GM06990 (cell line): ENCODE measurements at regions not wholly inside any gene's neighbourhood (a gene's known extent, or its start where the extent isn't known, plus 50 kb on each side); places are given as distances from the start of the nearest gene placed in this dataset.
"Not testable (repeated sequence)": the region's sequence is repeated elsewhere in the genome, so short reads cannot be mapped to it uniquely, and the experiment has no call there.

Experiments
- DNase-seq: peaks from one replicate; pipeline ENCODE4 v3.0.0-alpha.2; 2011; ENCODE audit not compliant: insufficient read length; ENCODE audit errors: extremely low read depth
- H3K27me3 ChIP-seq: replicated peaks from 2 replicates; pipeline ENCODE4 v1.6.0; 2011; ENCODE audit warnings: low read length; ENCODE audit not compliant: control insufficient read depth, insufficient read depth
- H3K36me3 ChIP-seq: 2 replicates; pipeline ENCODE4 v1.5.1; 2011; ENCODE audit warnings: low read length; ENCODE audit not compliant: control insufficient read depth, insufficient read depth
- H3K4me3 ChIP-seq: replicated peaks from 2 replicates; pipeline ENCODE4 v1.5.1; 2011; ENCODE audit warnings: low read depth, mild to moderate bottlenecking, control low read depth, low read length
- TF ChIP-seq, protein P1 (sequence below): IDR thresholded peaks from 2 replicates; pipeline ENCODE4 v1.5.1; 2011; ENCODE audit warnings: low read length, control low read depth, mild to moderate bottlenecking, inconsistent platforms; ENCODE audit not compliant: insufficient read depth, poor library complexity, severe bottlenecking

- no peak overlapping the region for H3K4me3 ChIP-seq
- TF ChIP-seq, protein P1, sequence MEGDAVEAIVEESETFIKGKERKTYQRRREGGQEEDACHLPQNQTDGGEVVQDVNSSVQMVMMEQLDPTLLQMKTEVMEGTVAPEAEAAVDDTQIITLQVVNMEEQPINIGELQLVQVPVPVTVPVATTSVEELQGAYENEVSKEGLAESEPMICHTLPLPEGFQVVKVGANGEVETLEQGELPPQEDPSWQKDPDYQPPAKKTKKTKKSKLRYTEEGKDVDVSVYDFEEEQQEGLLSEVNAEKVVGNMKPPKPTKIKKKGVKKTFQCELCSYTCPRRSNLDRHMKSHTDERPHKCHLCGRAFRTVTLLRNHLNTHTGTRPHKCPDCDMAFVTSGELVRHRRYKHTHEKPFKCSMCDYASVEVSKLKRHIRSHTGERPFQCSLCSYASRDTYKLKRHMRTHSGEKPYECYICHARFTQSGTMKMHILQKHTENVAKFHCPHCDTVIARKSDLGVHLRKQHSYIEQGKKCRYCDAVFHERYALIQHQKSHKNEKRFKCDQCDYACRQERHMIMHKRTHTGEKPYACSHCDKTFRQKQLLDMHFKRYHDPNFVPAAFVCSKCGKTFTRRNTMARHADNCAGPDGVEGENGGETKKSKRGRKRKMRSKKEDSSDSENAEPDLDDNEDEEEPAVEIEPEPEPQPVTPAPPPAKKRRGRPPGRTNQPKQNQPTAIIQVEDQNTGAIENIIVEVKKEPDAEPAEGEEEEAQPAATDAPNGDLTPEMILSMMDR = no peak
- no peak for DNase-seq
- no peaks in the 10 kb centered on the region for H3K36me3 ChIP-seq
- H3K27me3 ChIP-seq = no peaks in the 10 kb centered on the region
Measured at GRCh38 chr2:109711230-109712122, 82.6 kb upstream of the RGPD5 start.

- no peak overlapping the region for H3K4me3 ChIP-seq
- TF ChIP-seq, protein P1 = no peak
- no peaks in the 10 kb centered on the region for H3K36me3 ChIP-seq
- no peak for DNase-seq
- H3K27me3 ChIP-seq = no peaks in the 10 kb centered on the region
Measured at GRCh38 chr2:109712123-109712449, 82.0 kb upstream of the RGPD5 start.

DNA sequence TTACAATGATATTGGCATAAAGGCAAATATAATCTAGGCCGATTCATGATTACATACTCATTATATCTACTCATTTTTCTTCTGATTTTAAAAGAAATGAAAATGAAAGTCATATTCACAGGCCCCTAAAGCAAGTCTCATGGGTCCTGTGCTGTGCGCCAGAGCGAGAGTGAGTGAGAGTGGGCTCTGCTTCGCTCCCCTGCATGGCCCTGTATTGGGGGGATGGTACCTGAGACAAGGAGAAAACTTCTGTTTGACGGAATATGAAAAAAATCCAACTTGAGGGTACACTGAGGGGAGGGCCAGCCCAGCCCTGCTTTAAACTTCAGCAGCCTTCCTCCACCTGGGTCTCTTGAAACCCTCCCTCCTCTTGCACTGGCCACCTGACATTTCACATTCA is 81.4 kb upstream of the RGPD5 start:
- TF ChIP-seq, protein P1 = no peak
- Histone ChIP-seq H3K36me3 (no peaks in the 10 kb centered on the region), H3K4me3 (no peak overlapping the region), H3K27me3 (no peaks in the 10 kb centered on the region)
- DNase-seq = no peak

GRCh38 chr2:109715313-109715805 is 78.7 kb upstream of the RGPD5 start:
- H3K36me3 ChIP-seq = no peaks in the 10 kb centered on the region
- H3K27me3 ChIP-seq = no peaks in the 10 kb centered on the region
- no peak for DNase-seq
- no peak overlapping the region for H3K4me3 ChIP-seq
- TF ChIP-seq, protein P1 = no peak

DNA sequence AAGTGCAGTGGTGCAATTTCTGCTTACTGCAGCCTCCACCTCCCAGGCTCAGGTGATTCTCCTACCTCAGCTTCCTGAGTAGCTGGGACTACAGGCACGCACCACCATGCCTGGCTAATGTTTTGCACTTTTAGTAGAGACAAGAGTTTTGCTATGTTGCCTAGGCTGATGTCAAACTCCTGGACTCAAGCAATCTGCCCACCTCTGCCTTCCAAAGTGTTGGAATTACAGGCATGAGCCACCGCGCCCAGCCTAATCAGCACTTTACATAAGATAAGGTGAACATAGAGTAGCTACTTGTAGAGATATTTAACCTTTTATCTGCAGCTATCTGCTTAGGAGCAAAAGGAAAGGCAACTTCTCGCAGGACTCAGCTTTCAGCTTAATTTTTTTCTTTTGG is 77.5 kb upstream of the RGPD5 start:
- not testable (repeated sequence) for H3K27me3 ChIP-seq, H3K4me3 ChIP-seq, H3K36me3 ChIP-seq, DNase-seq

GRCh38 chr2:109718139-109718538 is 76.0 kb upstream of the RGPD5 start:
- no peak overlapping the region for H3K4me3 ChIP-seq
- no peak for DNase-seq
- no peaks in the 10 kb centered on the region for H3K36me3 ChIP-seq
- H3K27me3 ChIP-seq = no peaks in the 10 kb centered on the region
- TF ChIP-seq, protein P1 = no peak
